ENCODE measurements at regions not wholly inside any gene's neighbourhood (a gene's known extent, or its start where the extent isn't known, plus 50 kb on each side); places are given as distances from the start of the nearest gene placed in this dataset.

DNA sequence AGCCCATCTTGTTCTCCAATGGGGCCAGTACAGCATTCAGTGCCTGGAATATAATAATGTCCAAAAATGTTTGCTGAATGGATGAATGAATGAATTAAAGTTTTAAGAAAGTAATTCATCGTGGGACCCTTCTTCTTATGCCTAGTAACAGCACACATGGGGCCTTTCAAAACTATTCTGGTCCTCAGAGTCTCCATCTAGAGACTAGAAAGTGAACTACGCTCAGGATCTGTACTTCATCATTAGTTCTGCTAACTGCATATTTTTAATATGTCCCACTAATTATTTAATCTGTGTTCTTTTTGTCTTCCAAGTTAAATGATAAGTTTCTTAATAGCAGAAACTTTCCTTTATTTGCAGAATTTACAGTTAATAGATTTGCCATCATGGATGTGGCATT lies 172.5 kb downstream of the SMAD2 start:
- peaks cover 2% of the 10 kb centered on the region for H3K36me3 Mint-ChIP-seq (ENCODE audit: low read depth)

DNA sequence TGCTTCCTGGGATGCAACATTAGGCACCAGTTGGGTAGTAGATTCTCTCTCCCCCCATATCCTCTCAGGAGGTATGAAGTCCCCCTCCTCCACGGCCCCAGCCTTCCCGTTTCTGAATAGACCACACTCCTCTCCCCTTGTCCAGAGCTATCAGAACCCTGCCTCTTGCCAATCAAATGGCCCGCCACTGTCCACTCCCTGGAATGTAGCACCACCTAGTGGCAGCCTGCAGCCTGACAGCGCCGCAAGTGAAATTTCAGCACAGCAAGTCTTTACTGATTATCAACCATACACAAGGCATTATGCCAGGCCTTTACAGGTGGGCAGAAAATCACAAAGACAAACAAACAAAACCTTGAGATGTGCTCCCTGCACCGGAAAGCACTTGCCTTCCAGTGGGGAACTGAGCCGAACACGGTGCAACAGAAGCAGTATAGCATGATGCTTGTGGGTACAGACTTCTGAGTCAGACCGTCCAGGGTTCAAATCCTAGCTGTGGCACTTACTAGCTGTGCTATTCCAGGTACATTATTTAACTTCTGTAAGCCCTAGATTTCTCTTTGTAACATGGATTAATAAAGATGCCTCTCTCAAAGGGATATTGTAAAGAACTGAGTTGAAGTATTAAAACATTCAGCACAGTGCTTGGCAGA lies 174.0 kb downstream of the SMAD2 start:
- Mint-ChIP-seq H3K4me3 (ENCODE audit: unreplicated experiment) (no peak overlapping the region), H3K27ac (ENCODE audit: unreplicated experiment) (peak overlapping the region; percentile 13), H3K4me1 (ENCODE audit: low read depth) (no peaks in the 10 kb centered on the region), H3K36me3 (ENCODE audit: low read depth) (peaks cover 2% of the 10 kb centered on the region), H3K9me3 (ENCODE audit: low read depth) (peaks cover 12% of the 10 kb centered on the region), H3K27me3 (ENCODE audit: low read depth) (peaks cover 23% of the 10 kb centered on the region)
- TF ChIP-seq, protein P1, sequence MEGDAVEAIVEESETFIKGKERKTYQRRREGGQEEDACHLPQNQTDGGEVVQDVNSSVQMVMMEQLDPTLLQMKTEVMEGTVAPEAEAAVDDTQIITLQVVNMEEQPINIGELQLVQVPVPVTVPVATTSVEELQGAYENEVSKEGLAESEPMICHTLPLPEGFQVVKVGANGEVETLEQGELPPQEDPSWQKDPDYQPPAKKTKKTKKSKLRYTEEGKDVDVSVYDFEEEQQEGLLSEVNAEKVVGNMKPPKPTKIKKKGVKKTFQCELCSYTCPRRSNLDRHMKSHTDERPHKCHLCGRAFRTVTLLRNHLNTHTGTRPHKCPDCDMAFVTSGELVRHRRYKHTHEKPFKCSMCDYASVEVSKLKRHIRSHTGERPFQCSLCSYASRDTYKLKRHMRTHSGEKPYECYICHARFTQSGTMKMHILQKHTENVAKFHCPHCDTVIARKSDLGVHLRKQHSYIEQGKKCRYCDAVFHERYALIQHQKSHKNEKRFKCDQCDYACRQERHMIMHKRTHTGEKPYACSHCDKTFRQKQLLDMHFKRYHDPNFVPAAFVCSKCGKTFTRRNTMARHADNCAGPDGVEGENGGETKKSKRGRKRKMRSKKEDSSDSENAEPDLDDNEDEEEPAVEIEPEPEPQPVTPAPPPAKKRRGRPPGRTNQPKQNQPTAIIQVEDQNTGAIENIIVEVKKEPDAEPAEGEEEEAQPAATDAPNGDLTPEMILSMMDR (IDR thresholded peaks at IDR 0.05): peak; percentile 87
- no peak for DNase-seq (ENCODE audit: low spot score)

More for the DNA sequence above, 172.5 kb downstream of the SMAD2 start:
- H3K27me3 Mint-ChIP-seq (ENCODE audit: low read depth): peaks cover 24% of the 10 kb centered on the region
- H3K4me3 Mint-ChIP-seq (ENCODE audit: unreplicated experiment): no peak overlapping the region
- TF ChIP-seq, protein P1 (IDR thresholded peaks at IDR 0.05): peak; percentile 63
- no peak for DNase-seq (ENCODE audit: low spot score)
- H3K27ac Mint-ChIP-seq (ENCODE audit: unreplicated experiment): no peak overlapping the region
- peaks cover 14% of the 10 kb centered on the region for H3K9me3 Mint-ChIP-seq (ENCODE audit: low read depth)
- no peaks in the 10 kb centered on the region for H3K4me1 Mint-ChIP-seq (ENCODE audit: low read depth)

DNA sequence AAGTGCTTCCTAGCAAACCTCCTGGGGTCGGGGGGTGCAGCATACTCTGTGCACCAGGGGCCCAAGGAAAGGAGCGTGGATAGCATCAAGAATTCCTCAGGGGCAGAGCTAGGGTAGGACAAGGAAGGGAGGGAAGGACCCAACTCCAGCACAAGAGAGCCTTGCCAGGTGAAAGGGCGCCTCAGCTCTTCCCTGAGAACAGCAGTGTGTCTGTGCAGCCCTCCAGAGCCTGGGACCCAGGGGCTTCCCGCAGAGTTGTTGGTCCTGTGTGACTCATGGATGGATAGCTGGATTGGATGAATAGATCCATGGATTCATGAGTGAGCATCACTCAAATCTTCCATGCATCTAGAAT lies 175.4 kb downstream of the SMAD2 start:
- TF ChIP-seq, protein P1 (IDR thresholded peaks at IDR 0.05): no peak
- H3K36me3 Mint-ChIP-seq (ENCODE audit: low read depth): no peaks in the 10 kb centered on the region
- H3K27me3 Mint-ChIP-seq (ENCODE audit: low read depth): peaks cover 30% of the 10 kb centered on the region
- H3K4me3 Mint-ChIP-seq (ENCODE audit: unreplicated experiment): no peak overlapping the region
- no peak for DNase-seq (ENCODE audit: low spot score)
- no peaks in the 10 kb centered on the region for H3K4me1 Mint-ChIP-seq (ENCODE audit: low read depth)
- no peak overlapping the region for H3K27ac Mint-ChIP-seq (ENCODE audit: unreplicated experiment)
- H3K9me3 Mint-ChIP-seq (ENCODE audit: low read depth): peaks cover 5% of the 10 kb centered on the region

DNA sequence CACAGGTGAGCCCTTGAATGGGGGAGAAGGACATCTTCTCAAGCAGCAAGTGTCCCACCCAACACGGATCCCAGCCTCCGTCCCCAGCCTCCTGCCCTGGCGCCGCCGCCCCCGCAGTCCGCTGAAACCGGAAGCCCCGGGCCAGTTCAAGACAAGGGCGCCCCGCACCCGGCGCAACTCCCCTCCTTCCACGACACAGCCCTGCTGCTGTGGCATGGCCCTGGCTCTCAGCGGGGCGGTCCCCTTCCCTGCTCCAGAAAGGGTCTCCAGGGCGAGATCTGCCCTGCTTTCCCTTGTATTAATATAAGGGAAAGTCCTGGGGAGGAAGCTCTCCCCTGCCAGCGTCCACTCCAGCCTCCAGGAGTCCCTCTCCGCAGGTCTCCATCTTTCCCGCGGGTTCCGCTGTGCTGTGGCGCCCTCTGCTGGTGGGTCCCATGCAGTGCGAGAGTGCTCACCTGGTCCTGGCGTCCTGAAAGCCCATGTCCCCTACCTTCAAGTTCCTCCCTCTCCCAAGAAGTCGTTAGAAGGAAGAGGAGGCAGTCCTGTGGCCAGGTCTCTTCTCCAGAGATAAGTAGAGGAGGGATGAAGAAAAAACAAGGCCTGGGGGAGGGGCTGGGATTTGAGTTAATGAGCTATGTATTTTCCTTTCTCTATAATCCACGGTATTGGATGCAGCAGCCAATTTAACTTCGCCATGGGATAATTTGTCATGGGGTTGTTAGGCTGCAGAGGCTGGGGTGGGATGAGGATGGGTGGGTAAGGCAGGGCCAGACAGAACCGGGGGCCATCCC lies 176.0 kb downstream of the SMAD2 start:
- no peak overlapping the region for H3K4me3 Mint-ChIP-seq (ENCODE audit: unreplicated experiment)

More for the DNA sequence above, 176.0 kb downstream of the SMAD2 start:
- no peaks in the 10 kb centered on the region for H3K4me1 Mint-ChIP-seq (ENCODE audit: low read depth)
- no peak overlapping the region for H3K27ac Mint-ChIP-seq (ENCODE audit: unreplicated experiment)
- peaks cover 30% of the 10 kb centered on the region for H3K27me3 Mint-ChIP-seq (ENCODE audit: low read depth)
- DNase-seq (ENCODE audit: low spot score): no peak
- TF ChIP-seq, protein P1 (IDR thresholded peaks at IDR 0.05): peak; percentile 77
- peaks cover 3% of the 10 kb centered on the region for H3K9me3 Mint-ChIP-seq (ENCODE audit: low read depth)
- H3K36me3 Mint-ChIP-seq (ENCODE audit: low read depth): no peaks in the 10 kb centered on the region

All from chondrocyte (in vitro differentiated cells).